GM21717 (cell line): ENCODE measurements at regions not wholly inside any gene's neighbourhood (a gene's known extent, or its start where the extent isn't known, plus 50 kb on each side); places are given as distances from the start of the nearest gene placed in this dataset.
A peak's percentile ranks its signal among the peaks of the same experiment; 100 is the strongest.

Experiments used
- ATAC-seq: cut with Tn5 transposase; IDR thresholded peaks from one replicate; pipeline ENCODE4 v1.9.1; 2021; ENCODE audit warnings: mild to moderate bottlenecking, moderate library complexity; ENCODE audit not compliant: unreplicated experiment

DNA sequence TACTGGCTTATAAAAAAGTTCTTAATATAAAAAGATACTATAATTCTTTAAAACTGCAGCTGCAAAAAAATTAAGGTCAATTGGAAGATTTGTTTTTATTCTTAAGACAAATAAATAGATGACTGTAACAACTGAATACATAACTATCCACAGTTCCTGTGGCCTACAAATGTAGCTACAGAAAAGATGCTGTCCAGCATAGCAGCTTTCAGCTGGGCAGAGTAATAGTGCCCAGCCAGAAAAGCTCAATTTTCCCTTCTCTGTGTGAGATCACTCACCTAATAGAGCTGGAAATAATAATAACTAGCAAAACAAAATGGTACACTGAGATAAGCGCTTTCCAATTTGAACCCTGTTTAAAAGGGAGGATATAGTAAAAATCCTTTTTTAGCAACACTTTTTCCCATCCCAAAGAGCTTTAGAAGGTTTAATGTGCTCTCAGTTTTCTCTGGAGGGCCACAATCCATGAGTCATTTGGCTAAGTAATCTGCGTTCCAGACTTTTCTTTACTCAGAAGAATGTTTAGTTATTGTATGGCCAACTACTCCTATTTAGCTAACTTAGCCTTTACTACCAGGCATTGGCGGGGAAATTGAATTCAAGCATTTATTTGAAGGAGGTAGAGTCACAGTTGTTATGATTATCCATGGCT is 158.1 kb upstream of the SLC39A10 start:
- ATAC-seq, result no peak

DNA sequence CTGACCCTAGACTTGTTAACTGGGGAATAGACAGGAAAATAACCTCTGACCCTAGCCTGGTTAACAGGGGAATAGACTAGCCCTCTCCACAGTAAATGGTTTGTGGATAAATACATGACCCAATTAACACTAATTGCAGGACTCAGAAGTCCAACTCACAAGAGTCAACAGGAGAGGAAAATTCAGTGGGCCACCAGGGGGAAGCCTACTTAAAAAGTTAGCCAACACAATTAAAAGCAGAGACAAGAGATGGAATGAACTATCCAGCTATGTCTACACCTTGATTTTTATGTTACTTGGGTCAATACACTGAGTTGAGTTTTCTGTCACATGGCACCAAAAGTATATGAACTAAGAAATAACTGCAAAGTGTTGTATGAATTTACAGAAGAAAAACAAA is 158.8 kb upstream of the SLC39A10 start:
- no peak for ATAC-seq

DNA sequence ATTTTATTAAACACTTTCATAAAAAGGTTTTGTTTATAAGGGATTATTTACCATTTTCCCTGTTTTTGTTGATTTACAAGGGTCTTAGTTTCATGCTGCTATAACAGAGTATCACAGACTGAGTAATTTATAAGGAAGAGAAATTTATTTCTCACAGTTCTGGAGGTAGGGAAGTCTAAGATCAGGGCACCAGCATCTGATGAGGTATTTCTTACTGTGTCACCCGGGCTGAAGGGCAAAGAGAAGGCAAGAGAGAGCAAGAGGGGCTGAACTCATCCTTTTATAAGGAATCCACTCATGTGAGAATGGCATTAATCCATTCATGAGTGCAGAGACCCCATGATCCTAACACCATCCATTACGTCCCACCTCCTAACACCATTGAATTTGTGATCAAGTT is 160.0 kb upstream of the SLC39A10 start:
- no peak for ATAC-seq

DNA sequence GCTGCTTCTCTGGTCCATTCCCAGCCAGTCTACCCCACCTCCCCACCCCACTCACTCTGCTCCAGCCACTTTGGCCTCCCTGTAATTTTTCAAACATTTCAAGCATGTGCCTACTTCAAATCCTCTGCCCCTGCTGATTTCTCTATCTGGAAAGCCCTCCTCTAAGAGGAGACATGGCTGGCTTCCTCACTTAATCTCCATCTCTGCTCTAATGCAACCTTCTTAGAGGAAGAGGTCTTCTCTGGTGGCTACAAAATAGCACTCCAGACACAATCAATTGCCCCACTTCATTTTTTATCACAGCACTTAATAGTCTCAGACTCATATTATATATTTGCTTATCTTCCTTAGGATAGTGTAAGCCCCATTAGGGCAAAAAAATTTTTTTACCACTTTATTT is 161.1 kb upstream of the SLC39A10 start:
- no peak for ATAC-seq

DNA sequence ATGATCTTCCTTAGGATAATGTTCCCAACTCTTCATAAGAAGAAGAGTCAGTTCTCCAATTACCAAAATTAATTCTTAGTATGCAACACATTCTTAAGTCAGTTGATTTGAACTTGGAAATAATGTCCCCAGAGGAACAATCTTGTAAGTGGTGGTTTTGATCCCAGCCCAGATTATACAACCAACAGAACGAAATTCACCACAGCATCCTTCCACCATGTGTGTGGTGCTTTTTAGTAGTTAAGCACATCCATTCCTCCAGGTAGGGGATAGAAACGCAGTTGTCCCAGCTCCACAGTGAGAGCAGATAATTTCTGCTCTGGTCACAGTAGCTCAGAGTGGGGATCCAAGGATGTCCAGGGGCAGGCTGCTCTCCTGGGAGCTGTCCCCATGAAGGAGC is 161.7 kb upstream of the SLC39A10 start:
- ATAC-seq, result no peak

DNA sequence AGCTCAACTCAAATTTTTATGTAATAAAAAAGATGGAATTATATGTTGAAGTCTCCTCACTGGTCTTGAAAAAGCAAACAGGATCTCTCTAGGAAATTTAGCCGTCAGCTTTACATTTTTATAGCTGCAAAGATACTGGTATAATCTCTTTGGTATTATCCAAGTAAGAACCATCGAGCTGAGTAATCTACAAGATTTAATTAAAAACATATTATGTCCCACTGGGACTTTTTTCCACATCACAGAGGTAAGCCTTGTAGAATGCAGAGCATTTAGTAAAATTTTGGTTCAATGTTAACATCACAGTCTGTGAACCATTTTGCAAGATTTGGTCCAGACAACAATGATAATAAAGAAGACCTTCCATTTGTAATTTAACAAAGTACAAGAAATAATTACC is 162.6 kb upstream of the SLC39A10 start:
- no peak for ATAC-seq

DNA sequence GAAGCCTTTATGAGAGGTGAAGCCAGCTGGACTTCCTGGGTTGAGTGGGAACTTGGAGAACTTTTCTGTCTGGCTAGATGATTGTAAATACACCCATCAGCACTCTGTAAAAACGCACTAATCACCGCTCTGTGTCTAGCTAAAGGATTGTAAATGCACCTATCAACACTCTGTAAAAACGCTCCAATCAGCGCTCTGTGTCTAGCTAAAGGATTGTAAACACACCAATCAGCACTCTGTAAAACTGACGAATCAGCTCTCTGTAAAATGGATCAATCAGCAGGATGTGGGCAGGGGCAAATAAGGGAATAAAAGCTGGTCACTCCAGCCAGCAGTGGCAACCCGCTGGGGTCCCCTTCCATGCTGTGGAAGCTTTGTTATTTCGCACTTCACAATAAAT is 163.6 kb upstream of the SLC39A10 start:
- no peak for ATAC-seq

DNA sequence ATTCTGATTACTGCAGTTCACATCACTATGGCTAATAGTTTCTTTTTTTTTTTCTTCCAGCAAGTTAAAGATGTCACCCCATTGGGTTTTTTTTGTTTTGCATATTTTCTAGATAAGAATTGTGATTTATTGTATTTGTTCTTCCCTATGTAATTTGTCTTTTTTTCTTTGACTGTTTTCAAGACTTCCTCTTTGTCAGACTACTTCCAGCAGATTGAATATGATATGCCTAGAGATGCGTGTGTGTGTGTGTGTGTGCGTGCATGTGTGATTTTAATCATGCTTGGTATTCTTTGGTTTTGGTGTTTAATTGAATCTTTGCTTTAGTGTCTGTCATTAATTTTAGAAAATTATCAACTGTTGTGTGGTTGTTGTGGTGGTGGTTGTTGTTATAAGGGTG is 166.7 kb upstream of the SLC39A10 start:
- no peak for ATAC-seq

DNA sequence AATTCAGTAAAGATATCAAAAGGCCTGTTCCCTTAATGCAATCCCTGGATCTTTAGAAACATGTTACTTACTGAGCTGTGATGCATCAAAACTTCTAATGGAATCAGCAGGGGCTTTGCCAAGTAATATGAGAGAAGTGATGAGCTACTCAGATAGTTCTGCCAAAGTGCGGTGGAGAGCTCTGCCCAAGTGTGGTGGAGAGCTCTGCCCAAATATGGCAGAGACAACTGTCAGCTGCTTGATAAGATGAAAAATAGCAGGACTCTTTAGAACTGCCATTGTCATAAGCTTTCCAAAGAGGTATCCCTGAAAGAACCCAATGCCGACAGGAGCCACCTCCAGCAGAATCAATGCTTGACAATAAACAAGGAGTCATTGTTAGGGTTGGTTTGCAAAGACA is 167.9 kb upstream of the SLC39A10 start:
- no peak for ATAC-seq

DNA sequence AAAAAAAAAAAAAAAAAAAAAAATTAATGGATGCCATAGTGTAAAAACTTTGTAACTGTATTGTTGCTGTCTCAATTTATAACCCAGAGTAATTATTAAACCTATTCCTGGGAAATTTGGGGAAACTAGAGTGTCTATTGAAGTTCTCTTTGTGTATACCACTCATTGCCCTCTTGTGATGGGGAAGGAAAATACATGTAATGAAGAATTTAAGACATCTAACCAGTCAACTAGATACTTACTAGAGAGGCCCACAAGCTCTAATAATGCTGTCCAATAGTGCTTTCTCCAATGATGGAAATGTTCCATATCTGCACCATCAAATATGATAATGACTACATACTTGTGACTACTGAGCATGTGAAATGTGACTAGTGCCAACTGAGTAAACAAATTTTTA is 168.5 kb upstream of the SLC39A10 start:
- ATAC-seq, result no peak

DNA sequence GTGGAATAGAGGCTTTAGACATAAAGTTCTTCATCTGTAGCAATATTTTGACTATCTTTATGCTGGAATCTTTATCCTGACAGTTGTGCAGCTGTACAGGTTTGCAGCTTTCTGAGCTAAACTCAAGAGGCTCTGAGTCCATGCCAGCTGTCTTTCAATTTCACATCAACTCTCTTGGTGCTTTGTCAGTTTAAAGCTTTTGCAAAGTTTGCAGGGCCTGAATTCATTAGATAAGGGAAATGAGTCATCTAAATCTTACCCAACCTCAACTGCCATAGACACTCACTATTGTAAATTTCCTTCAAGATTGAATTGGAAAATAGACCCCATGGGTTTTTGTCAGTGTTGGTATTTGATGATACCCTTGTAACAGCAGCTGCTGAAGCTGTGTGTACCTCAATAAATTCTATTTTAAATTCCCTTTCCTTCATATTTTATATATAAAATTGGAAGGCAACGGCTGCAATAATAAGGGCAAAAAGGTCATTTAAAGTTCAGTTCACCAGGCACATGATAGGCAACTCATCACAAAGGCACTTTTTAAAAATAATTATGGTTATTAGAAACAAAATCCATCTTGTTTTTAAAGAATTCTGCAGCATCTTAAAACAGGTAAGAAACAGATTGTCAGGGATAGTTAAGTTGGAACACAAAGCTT is 169.9 kb upstream of the SLC39A10 start:
- peak; percentile 95 for ATAC-seq

DNA sequence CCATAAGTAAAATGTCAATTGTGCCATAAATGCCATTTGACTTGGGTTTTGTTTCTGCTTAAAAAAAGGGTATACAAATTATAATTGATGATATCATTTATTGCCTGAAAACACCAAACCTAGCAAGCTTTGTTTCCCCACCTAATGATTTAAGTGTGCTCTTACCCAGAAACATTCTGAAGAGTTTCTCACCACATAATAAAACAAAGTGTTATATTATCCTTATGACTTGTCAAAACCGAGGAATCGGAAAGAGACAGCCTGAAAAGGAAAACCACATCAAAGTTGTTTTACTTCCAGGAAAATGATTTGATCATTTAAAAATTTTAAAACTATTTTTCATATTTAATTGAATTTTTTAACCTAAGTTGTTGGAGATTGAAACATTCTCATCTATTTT is 170.5 kb upstream of the SLC39A10 start:
- no peak for ATAC-seq

DNA sequence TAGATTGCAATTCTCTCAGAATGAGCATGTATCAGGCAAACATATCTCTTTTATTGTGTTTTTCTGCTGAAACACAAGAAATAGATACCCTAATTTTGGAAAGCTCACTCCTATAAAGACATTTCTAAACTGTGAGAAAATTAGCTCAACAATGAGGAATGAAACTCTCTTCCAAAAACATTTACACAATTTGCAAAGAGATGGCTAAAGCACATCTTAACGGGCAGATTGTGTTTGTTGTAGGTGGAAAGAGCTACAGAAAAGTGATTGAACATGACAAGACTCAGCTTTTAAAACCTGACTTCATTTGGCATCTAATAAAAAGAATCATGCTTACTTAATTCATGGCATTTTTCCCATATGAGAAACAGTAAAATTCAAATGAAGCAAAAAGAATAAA is 175.0 kb upstream of the SLC39A10 start:
- ATAC-seq, result no peak

DNA sequence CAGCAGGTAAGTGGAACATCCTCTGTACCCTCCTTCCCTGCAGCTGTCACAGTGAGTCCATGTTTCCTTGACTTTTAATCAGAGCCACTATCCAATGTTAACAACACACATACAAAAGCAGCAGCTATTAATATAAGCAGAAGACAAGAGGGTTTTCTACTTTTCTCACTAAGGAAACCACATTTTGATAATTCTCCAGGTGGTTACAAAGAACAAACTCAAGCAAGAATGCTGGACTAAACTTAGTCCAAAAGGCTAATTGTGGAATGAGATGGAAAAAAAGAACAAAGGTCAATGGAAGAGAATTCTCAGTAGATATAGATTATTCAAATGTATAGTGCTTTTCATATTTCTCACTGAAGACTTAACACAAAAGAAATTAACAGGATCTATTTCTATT is 176.9 kb upstream of the SLC39A10 start:
- ATAC-seq, result no peak

DNA sequence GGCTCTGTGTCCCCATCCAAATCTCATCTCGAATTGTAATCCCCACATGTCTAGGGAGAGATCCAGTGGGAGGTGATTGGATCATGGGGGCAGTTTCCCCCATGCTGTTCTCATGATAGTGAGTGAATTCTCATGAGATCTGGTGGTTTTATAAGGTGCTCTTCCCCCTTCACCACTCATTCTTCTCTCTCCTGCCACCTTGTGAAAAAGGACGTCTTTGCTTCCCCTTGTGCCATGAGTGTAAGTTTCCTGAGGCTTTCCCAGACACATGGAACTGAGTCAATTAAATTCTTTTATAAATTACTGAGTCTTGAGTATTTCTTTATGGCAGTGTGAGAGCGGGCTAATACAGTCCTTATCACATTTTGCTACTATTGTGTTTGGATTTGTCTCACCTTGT is 177.6 kb upstream of the SLC39A10 start:
- ATAC-seq, result no peak

DNA sequence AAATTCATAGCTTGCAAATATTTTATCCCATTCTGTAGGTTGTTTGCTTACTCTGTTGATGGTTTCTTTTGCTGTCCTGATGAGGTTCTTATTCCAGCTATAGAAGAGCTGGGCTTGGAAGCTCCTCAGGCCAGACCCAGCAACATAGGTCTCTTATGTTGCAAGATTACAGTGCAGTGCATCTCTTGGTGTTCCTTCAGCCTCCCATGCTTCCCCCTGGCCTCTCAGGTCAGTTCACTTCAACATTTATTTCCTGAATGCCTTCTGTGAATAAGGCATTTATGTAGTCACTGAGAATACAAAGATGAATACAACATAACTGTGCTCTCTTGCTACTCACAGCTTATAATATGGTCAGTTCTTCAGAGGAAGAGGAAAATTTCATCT is 179.0 kb upstream of the SLC39A10 start:
- peak; percentile 42 for ATAC-seq

DNA sequence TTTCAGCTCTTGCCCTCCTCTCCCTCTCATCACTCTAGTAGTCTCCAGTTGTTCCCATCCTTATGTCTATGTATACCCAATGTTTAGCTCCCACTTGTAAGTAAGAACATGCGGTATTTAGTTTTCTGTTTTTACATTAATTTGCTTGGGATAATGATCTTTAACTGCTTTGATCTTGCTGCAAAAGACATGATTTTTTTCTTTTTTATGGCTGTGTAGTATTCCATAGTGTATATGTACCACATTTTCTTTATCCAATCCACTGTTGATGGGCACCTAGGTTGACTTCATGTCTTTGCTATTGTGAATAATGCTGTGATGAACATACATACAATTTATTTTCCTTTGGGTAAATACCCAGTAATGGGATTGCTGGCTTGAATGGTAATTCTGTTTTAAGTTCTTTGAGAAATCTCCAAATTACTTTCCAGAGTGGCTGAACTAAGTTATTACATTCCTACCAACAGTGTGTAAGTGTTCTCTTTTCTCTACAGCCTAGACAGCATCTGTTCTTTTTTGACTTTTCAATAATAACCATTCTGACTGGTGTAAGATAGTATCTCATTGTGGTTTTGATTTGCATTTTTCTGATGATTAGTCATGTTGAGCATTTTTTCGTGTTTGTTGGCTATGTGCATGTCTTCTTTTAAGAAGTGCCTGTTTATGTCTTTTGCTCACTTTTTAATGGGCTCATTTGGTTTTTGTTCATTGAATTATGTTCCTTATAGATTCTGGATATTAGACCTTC is 179.6 kb upstream of the SLC39A10 start:
- peak; percentile 85 for ATAC-seq

DNA sequence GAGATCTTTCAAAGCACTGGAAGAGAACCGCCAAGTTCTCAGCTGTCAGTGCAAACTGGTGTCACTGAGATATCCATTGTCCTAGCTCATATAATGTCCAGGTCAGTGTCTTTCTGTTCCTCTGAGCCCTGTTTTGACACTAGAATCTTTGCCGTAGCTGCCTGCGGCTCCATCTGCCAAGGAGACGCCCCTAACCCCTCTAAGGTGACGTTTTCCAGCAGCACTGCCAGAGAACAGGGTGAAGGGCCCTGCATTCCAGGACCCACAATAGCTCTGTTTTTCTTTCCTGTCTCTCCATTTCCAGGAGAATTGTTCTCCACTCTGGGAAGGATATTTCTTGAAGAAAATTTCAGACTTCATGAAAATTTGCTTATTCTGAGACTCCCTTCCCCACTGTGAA is 181.7 kb upstream of the SLC39A10 start:
- ATAC-seq, result no peak

DNA sequence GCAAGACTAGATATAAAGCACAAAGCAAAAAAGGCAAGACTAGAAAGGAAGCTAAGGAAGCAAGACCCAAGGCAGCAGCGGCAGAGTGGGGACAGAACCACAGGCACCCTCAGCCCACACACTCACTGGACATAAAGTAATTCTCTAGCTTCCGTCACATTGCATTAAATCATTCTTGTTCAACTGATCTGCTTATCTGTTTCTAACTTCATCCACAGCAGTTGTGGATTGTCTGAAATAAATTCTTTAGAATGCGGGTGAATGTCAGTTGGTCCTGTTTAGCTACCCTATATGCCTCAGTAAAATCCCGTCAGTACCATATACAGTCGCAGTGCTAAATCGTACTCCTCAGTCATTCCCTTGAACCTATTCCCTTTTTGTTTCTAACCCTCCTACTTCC is 183.2 kb upstream of the SLC39A10 start:
- ATAC-seq, result no peak

DNA sequence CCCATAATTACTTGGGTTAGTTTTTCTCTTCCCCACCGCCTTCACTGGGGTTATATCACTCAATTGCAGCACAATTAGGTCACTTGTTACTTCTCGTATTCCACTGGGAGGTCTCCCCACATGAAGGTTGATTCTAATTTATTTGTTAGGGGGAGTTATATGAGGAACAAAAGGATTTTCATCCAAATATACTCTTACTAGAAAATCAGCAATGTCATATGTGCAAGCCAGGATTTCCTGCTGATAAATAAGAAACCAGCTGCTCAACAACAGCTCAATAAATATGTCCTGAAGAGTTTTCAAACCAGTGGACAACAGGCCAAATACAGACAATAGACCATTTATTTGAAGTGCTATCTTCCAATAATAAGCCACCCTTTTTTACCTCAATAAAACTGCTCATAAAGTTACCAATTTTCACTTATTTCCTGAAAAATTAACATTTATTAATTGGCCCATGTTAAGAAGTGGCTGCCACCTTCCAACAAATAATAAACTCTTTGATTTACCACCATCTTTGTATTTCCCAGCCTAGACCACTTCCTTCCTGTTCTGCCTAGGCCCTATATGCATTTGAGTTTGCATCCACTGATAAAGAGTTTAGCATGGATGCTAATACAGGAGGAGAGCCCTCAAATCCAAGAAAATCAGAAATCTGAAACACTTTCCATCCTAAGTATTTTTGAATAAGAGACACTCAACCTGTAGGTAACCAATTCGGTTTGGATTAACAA is 184.4 kb upstream of the SLC39A10 start:
- ATAC-seq, result no peak

DNA sequence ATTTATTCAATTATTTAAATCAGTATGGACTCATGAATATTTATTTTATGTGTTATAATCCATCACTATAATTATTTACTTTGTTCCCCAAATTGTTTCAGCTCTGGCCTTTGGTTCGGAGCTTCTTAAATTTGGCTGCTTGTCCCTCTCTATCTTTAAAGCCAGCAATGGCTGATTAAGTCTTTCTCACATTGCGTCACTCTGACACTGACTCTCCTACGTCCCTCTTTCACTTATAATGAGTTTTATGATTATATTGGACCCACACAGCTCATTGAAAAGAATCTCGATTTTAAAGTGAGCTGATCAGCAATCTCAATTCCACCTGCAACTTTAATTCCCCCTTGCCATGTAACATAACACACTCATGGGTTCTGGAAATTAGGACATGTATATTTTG is 185.2 kb upstream of the SLC39A10 start:
- ATAC-seq, result no peak

DNA sequence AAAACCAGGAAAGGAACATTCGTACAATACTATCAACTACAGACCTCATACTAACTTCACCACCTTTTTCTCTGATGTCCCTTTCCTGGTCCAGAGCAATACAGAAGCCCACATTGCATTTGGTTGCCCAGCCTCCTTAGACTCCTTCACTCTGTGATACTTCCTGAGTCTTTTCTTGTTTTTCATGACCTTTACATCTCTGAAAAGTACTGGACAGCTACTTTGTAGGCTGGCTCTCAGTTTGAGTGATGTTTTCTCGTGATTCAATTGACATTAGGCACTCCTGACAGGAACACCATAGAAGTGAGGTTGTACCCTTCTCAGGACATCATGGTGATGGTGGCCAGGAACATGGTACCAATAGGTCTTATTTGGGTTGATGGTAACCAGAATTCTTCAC is 185.9 kb upstream of the SLC39A10 start:
- peak; percentile 27 for ATAC-seq
